Stomach (tissue), 4 donors: ENCODE measurements at regions not wholly inside any gene's neighbourhood (a gene's known extent, or its start where the extent isn't known, plus 50 kb on each side); places are given as distances from the start of the nearest gene placed in this dataset.

Experiments used
- CTCF ChIP-seq, 7 experiments: fragments of 450-650 bp in 4 of 7; fragments of 200-600 bp in 3 of 7; sonication (generic) in 3 of 7; IDR thresholded peaks; one replicate each; pipeline ENCODE4 v1.5.1; 2016 to 2019; ENCODE audit warnings: antibody characterized with exemption in 7 of 7, control low read depth in 2 of 7, mild to moderate bottlenecking in 1 of 7
- EP300 ChIP-seq: sonication (generic); formaldehyde crosslinking; IDR thresholded peaks from one replicate; pipeline ENCODE4 v1.6.1; 2017; ENCODE audit warnings: antibody characterized with exemption
- POLR2A ChIP-seq, 4 donors: fragments of 450-650 bp; IDR thresholded peaks; one replicate each; pipeline ENCODE4 v1.6.1; 2016; ENCODE audit warnings: antibody characterized with exemption in 4 of 4, control low read depth in 2 of 4, mild to moderate bottlenecking in 1 of 4, moderate library complexity in 1 of 4
- POLR2AphosphoS5 ChIP-seq, 3 donors: sonication (generic); formaldehyde crosslinking; IDR thresholded peaks; one replicate each; pipeline ENCODE4 v1.6.1; 2016; ENCODE audit warnings: antibody characterized with exemption in 3 of 3

GRCh38 chr11:105357764-105358163, 218.2 kb upstream of the CARD18 start:
- no peak for TF ChIP-seq POLR2AphosphoS5 (IDR thresholded peaks at IDR 0.05)
- TF ChIP-seq CTCF (IDR thresholded peaks at IDR 0.05), result no peak
- TF ChIP-seq POLR2A (IDR thresholded peaks at IDR 0.05), result no peak
- TF ChIP-seq EP300, result no peak
